ENCODE measurements at regions not wholly inside any gene's neighbourhood (a gene's known extent, or its start where the extent isn't known, plus 50 kb on each side); places are given as distances from the start of the nearest gene placed in this dataset.

DNA sequence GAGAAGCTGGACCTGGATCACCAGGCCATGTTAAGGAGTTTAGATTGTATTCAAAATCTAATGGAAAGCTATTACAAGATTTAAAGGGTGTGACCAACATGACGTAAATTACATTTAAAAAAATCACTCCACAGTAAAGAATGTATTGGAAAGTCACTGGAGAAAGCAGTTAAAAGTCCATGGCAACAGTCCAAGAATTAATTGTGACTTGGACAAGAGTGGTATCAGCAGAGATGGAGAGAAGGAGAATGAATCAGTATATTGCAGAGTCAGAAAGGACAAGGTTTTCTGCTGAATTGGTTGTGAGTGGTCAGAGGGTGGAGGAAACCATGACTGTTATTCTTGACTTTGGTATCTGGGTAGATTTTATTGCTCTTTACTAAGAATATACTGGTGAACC, 535.1 kb upstream of the SLITRK1 start (continued):
- TF ChIP-seq, protein P1, sequence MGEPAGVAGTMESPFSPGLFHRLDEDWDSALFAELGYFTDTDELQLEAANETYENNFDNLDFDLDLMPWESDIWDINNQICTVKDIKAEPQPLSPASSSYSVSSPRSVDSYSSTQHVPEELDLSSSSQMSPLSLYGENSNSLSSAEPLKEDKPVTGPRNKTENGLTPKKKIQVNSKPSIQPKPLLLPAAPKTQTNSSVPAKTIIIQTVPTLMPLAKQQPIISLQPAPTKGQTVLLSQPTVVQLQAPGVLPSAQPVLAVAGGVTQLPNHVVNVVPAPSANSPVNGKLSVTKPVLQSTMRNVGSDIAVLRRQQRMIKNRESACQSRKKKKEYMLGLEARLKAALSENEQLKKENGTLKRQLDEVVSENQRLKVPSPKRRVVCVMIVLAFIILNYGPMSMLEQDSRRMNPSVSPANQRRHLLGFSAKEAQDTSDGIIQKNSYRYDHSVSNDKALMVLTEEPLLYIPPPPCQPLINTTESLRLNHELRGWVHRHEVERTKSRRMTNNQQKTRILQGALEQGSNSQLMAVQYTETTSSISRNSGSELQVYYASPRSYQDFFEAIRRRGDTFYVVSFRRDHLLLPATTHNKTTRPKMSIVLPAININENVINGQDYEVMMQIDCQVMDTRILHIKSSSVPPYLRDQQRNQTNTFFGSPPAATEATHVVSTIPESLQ (CRISPR knock-in tag; IDR thresholded peaks at IDR 0.05): no peak
- no peak for TF ChIP-seq FOXK1 (CRISPR knock-in tag; IDR thresholded peaks at IDR 0.05)
- TF ChIP-seq NR3C1 (CRISPR knock-in tag; conservative IDR thresholded peaks at IDR 0.05; ENCODE audit: low read depth): no peak
- TF ChIP-seq TEAD4 (CRISPR knock-in tag; IDR thresholded peaks at IDR 0.05): no peak
- TF ChIP-seq PRRX2 (CRISPR knock-in tag; IDR thresholded peaks at IDR 0.05): no peak

DNA sequence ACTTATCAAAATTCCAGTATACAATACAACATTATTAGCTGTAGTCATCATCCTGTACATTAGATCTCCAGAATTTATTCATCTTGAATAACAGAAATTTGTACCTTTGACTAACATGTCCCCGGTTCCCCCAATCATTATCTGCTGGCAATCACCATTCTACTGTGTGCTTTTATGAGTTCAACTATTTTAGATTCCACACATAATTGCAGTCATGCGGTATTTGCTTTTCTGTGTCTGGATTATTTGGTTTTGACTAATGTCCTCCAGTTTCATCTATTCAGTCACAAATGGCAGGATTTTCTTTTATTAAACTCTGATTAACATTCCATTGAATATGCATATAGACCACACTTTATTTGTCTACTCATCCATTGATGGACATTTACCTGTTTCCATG, 530.7 kb upstream of the SLITRK1 start:
- ChIA-PET CTCF (no interaction called here), POLR2A (no interaction called here)
- H3K4me1 Mint-ChIP-seq: no peaks in the 10 kb centered on the region
- peaks cover 14% of the 10 kb centered on the region for H3K9me3 Mint-ChIP-seq
- ATAC-seq (no peak), DNase-seq (ENCODE audit: low spot score) (no peak)
- no peaks in the 10 kb centered on the region for H3K36me3 Mint-ChIP-seq
- H3K27me3 Mint-ChIP-seq (ENCODE audit: low read depth): no peaks in the 10 kb centered on the region
- no peak overlapping the region for H3K4me3 Mint-ChIP-seq
- H3K27ac Mint-ChIP-seq: no peak overlapping the region
- TF ChIP-seq NR3C1 (CRISPR knock-in tag; conservative IDR thresholded peaks at IDR 0.05; ENCODE audit: low read depth) (no peak), ZNF219 (CRISPR knock-in tag; IDR thresholded peaks at IDR 0.05; ENCODE audit: borderline replicate concordance) (no peak), ZNF121 (CRISPR knock-in tag; IDR thresholded peaks at IDR 0.05) (no peak), SMAD4 (CRISPR knock-in tag; IDR thresholded peaks at IDR 0.05) (no peak), ZBTB21 (CRISPR knock-in tag; IDR thresholded peaks at IDR 0.05; ENCODE audit: borderline replicate concordance) (no peak), OVOL2 (CRISPR knock-in tag; IDR thresholded peaks at IDR 0.05; ENCODE audit: borderline replicate concordance) (no peak), MXD4 (CRISPR knock-in tag; IDR thresholded peaks at IDR 0.05; ENCODE audit: borderline replicate concordance) (no peak), NR1H2 (CRISPR knock-in tag; IDR thresholded peaks at IDR 0.05) (no peak), ATF1 (CRISPR knock-in tag; IDR thresholded peaks at IDR 0.05) (no peak), JUN (CRISPR knock-in tag; IDR thresholded peaks at IDR 0.05) (no peak)
- TF ChIP-seq, protein P2, sequence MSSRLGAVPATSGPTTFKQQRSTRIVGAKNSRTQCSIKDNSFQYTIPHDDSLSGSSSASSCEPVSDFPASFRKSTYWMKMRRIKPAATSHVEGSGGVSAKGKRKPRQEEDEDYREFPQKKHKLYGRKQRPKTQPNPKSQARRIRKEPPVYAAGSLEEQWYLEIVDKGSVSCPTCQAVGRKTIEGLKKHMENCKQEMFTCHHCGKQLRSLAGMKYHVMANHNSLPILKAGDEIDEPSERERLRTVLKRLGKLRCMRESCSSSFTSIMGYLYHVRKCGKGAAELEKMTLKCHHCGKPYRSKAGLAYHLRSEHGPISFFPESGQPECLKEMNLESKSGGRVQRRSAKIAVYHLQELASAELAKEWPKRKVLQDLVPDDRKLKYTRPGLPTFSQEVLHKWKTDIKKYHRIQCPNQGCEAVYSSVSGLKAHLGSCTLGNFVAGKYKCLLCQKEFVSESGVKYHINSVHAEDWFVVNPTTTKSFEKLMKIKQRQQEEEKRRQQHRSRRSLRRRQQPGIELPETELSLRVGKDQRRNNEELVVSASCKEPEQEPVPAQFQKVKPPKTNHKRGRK (CRISPR knock-in tag; IDR thresholded peaks at IDR 0.05; ENCODE audit: borderline replicate concordance): no peak
- TF ChIP-seq, protein P3, sequence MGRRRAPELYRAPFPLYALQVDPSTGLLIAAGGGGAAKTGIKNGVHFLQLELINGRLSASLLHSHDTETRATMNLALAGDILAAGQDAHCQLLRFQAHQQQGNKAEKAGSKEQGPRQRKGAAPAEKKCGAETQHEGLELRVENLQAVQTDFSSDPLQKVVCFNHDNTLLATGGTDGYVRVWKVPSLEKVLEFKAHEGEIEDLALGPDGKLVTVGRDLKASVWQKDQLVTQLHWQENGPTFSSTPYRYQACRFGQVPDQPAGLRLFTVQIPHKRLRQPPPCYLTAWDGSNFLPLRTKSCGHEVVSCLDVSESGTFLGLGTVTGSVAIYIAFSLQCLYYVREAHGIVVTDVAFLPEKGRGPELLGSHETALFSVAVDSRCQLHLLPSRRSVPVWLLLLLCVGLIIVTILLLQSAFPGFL (CRISPR knock-in tag; IDR thresholded peaks at IDR 0.05; ENCODE audit: borderline replicate concordance): no peak
- TF ChIP-seq, protein P4, sequence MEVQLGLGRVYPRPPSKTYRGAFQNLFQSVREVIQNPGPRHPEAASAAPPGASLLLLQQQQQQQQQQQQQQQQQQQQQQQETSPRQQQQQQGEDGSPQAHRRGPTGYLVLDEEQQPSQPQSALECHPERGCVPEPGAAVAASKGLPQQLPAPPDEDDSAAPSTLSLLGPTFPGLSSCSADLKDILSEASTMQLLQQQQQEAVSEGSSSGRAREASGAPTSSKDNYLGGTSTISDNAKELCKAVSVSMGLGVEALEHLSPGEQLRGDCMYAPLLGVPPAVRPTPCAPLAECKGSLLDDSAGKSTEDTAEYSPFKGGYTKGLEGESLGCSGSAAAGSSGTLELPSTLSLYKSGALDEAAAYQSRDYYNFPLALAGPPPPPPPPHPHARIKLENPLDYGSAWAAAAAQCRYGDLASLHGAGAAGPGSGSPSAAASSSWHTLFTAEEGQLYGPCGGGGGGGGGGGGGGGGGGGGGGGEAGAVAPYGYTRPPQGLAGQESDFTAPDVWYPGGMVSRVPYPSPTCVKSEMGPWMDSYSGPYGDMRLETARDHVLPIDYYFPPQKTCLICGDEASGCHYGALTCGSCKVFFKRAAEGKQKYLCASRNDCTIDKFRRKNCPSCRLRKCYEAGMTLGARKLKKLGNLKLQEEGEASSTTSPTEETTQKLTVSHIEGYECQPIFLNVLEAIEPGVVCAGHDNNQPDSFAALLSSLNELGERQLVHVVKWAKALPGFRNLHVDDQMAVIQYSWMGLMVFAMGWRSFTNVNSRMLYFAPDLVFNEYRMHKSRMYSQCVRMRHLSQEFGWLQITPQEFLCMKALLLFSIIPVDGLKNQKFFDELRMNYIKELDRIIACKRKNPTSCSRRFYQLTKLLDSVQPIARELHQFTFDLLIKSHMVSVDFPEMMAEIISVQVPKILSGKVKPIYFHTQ (CRISPR knock-in tag; IDR thresholded peaks at IDR 0.05): no peak
- TF ChIP-seq, protein P5, sequence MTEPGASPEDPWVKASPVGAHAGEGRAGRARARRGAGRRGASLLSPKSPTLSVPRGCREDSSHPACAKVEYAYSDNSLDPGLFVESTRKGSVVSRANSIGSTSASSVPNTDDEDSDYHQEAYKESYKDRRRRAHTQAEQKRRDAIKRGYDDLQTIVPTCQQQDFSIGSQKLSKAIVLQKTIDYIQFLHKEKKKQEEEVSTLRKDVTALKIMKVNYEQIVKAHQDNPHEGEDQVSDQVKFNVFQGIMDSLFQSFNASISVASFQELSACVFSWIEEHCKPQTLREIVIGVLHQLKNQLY (CRISPR knock-in tag; IDR thresholded peaks at IDR 0.05): no peak
- TF ChIP-seq, protein P6, sequence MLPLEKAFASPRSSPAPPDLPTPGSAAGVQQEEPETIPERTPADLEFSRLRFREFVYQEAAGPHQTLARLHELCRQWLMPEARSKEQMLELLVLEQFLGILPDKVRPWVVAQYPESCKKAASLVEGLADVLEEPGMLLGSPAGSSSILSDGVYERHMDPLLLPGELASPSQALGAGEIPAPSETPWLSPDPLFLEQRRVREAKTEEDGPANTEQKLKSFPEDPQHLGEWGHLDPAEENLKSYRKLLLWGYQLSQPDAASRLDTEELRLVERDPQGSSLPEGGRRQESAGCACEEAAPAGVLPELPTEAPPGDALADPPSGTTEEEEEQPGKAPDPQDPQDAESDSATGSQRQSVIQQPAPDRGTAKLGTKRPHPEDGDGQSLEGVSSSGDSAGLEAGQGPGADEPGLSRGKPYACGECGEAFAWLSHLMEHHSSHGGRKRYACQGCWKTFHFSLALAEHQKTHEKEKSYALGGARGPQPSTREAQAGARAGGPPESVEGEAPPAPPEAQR (CRISPR knock-in tag; IDR thresholded peaks at IDR 0.05): no peak
- TF ChIP-seq, protein P7, sequence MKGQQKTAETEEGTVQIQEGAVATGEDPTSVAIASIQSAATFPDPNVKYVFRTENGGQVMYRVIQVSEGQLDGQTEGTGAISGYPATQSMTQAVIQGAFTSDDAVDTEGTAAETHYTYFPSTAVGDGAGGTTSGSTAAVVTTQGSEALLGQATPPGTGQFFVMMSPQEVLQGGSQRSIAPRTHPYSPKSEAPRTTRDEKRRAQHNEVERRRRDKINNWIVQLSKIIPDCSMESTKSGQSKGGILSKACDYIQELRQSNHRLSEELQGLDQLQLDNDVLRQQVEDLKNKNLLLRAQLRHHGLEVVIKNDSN (CRISPR knock-in tag; IDR thresholded peaks at IDR 0.05): no peak
- TF ChIP-seq, protein P8, sequence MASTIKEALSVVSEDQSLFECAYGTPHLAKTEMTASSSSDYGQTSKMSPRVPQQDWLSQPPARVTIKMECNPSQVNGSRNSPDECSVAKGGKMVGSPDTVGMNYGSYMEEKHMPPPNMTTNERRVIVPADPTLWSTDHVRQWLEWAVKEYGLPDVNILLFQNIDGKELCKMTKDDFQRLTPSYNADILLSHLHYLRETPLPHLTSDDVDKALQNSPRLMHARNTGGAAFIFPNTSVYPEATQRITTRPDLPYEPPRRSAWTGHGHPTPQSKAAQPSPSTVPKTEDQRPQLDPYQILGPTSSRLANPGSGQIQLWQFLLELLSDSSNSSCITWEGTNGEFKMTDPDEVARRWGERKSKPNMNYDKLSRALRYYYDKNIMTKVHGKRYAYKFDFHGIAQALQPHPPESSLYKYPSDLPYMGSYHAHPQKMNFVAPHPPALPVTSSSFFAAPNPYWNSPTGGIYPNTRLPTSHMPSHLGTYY (CRISPR knock-in tag; IDR thresholded peaks at IDR 0.05): no peak
